ENCODE measurements at regions not wholly inside any gene's neighbourhood (a gene's known extent, or its start where the extent isn't known, plus 50 kb on each side); places are given as distances from the start of the nearest gene placed in this dataset.

GRCh38 chr5:34545164-34545563, 111.0 kb upstream of the RAI14 start:
- no peak for TF ChIP-seq CTCF (conservative IDR thresholded peaks at IDR 0.05)
- no peak for TF ChIP-seq EZH2 (IDR thresholded peaks at IDR 0.05; ENCODE audit: low read depth)

Measured in PC-9 (cell line).